GM18511 (cell line): ENCODE measurements at regions not wholly inside any gene's neighbourhood (a gene's known extent, or its start where the extent isn't known, plus 50 kb on each side); places are given as distances from the start of the nearest gene placed in this dataset.

Source experiments
- ATAC-seq: cut with Tn5 transposase; IDR thresholded peaks from one replicate; pipeline ENCODE4 v1.9.1; 2021; ENCODE audit warnings: mild to moderate bottlenecking, moderate library complexity; ENCODE audit not compliant: unreplicated experiment

- no peak for ATAC-seq
Measured at GRCh38 chr2:67854103-67854743, 208.6 kb downstream of the C1D start.

- ATAC-seq = no peak
Measured at GRCh38 chr2:67854798-67855197, 208.0 kb downstream of the C1D start.

GRCh38 chr2:67856866-67857265 lies 205.9 kb downstream of the C1D start:
- no peak for ATAC-seq

- no peak for ATAC-seq
Measured at GRCh38 chr2:67857836-67858235, 205.0 kb downstream of the C1D start.

GRCh38 chr2:67858886-67859285 lies 203.9 kb downstream of the C1D start:
- ATAC-seq = no peak

- no peak for ATAC-seq
Measured at GRCh38 chr2:67865917-67866316, 196.9 kb downstream of the C1D start.

GRCh38 chr2:67867735-67868134 lies 195.1 kb downstream of the C1D start:
- no peak for ATAC-seq

GRCh38 chr2:67871686-67872412 lies 191.0 kb downstream of the C1D start:
- ATAC-seq = no peak

GRCh38 chr2:67872481-67872880 lies 190.3 kb downstream of the C1D start:
- no peak for ATAC-seq

GRCh38 chr2:67873916-67874315 lies 188.9 kb downstream of the C1D start:
- no peak for ATAC-seq

GRCh38 chr2:67876176-67876575 lies 186.6 kb downstream of the C1D start:
- no peak for ATAC-seq

- ATAC-seq = no peak
Measured at GRCh38 chr2:67877301-67877700, 185.5 kb downstream of the C1D start.

- no peak for ATAC-seq
Measured at GRCh38 chr2:67878743-67879142, 184.1 kb downstream of the C1D start.

- no peak for ATAC-seq
Measured at GRCh38 chr2:67879586-67880290, 183.1 kb downstream of the C1D start.

- no peak for ATAC-seq
Measured at GRCh38 chr2:67880291-67880761, 182.5 kb downstream of the C1D start.

GRCh38 chr2:67881816-67882215 lies 181.0 kb downstream of the C1D start:
- ATAC-seq = no peak

GRCh38 chr2:67883316-67884087 lies 179.3 kb downstream of the C1D start:
- no peak for ATAC-seq

- ATAC-seq = no peak
Measured at GRCh38 chr2:67888351-67889005, 174.3 kb downstream of the C1D start.

GRCh38 chr2:67889056-67889455 lies 173.7 kb downstream of the C1D start:
- ATAC-seq = no peak

GRCh38 chr2:67891642-67892041 lies 171.2 kb downstream of the C1D start:
- no peak for ATAC-seq
